B cell (primary cell): ENCODE measurements at regions not wholly inside any gene's neighbourhood (a gene's known extent, or its start where the extent isn't known, plus 50 kb on each side); places are given as distances from the start of the nearest gene placed in this dataset.

ENCODE experiments used
- ATAC-seq: fragments of 200-7000 bp; cut with Tn5 transposase; one replicate; pipeline ENCODE4 v1.10.0; 2021; ENCODE audit warnings: low read depth, mild to moderate bottlenecking, moderate number of reproducible peaks, moderate library complexity
- CTCF ChIA-PET: fragments of 350-600 bp; sonication (Branson Sonifier 250); formaldehyde crosslinking; loops from one replicate; lab custom pipeline; 2021; ENCODE audit warnings: antibody characterized with exemption, inconsistent platforms; lab: Charles Lee
- POLR2A ChIA-PET: fragments of 350-600 bp; sonication (Branson Sonifier 250); formaldehyde crosslinking; loops from one replicate; lab custom pipeline; 2021; ENCODE audit warnings: antibody characterized with exemption; lab: Charles Lee
- DNase-seq: peaks from one replicate; pipeline ENCODE4 v3.0.0; 2013
- H2AFZ ChIP-seq: 2 replicates; pipeline ENCODE4 v1.6.1; 2012; ENCODE audit warnings: mild to moderate bottlenecking, low read depth, low read length; ENCODE audit not compliant: insufficient read depth, poor library complexity, severe bottlenecking
- H3K27ac ChIP-seq, 2 donors: 1 replicate in 1 of 2; 2 replicates in 1 of 2; pipeline ENCODE4 v1.5.1; 2012 to 2013; ENCODE audit warnings: low read length in 2 of 2, mild to moderate bottlenecking in 2 of 2, moderate library complexity in 1 of 2
- H3K27me3 ChIP-seq, 4 experiments: fragments of 200-600 bp in 1 of 4; sonication (generic) in 1 of 4; replicated peaks in 1 of 4; 1 replicate in 2 of 4; 2 replicates in 2 of 4; pipeline versions ENCODE4 v1.6.1 to v1.7.0; 2013 to 2016; ENCODE audit warnings: low read length in 3 of 4, mild to moderate bottlenecking in 2 of 4, mixed read lengths in 1 of 4, moderate library complexity in 1 of 4; ENCODE audit not compliant: insufficient read depth in 4 of 4, control insufficient read depth in 3 of 4; ENCODE audit errors: control extremely low read depth in 1 of 4
- H3K36me3 ChIP-seq, 2 experiments: replicated peaks in 1 of 2; 1 replicate in 1 of 2; 2 replicates in 1 of 2; pipeline versions ENCODE4 v1.6.1 to v1.7.1; 2013; ENCODE audit warnings: low read length in 1 of 2; ENCODE audit not compliant: insufficient read depth in 2 of 2, control insufficient read depth in 1 of 2; ENCODE audit errors: control extremely low read depth in 1 of 2, extremely low read depth in 1 of 2
- H3K4me1 ChIP-seq, 2 donors: fragments of 200-600 bp in 1 of 2; sonication (generic) in 1 of 2; 1 replicate in 1 of 2; 2 replicates in 1 of 2; pipeline versions ENCODE4 v1.5.1 to v1.6.1; 2013 to 2017; ENCODE audit warnings: low read length in 2 of 2; ENCODE audit not compliant: control insufficient read depth in 2 of 2, insufficient read depth in 2 of 2
- H3K4me2 ChIP-seq: replicated peaks from 2 replicates; pipeline ENCODE3; 2012; ENCODE audit warnings: mild to moderate bottlenecking, low read depth, low read length; ENCODE audit not compliant: poor library complexity, severe bottlenecking
- H3K4me3 ChIP-seq, 5 experiments: fragments of 200-600 bp in 1 of 5; sonication (generic) in 1 of 5; 1 replicate in 3 of 5; 2 replicates in 2 of 5; pipeline versions ENCODE4 v1.5.1 to v1.7.0; 2011 to 2016; ENCODE audit warnings: low read length in 4 of 5, mild to moderate bottlenecking in 4 of 5, low read depth in 2 of 5, control low read depth in 1 of 5, moderate library complexity in 1 of 5; ENCODE audit not compliant: insufficient read depth in 1 of 5; ENCODE audit errors: control extremely low read depth in 1 of 5, extremely low read depth in 1 of 5
- H3K79me2 ChIP-seq: fragments of 200-600 bp; sonication (generic); one replicate; pipeline ENCODE4 v1.6.0; 2016; ENCODE audit warnings: low read length; ENCODE audit not compliant: control insufficient read depth, insufficient read depth
- H3K9ac ChIP-seq: fragments of 200-600 bp; sonication (generic); 2 replicates; pipeline ENCODE4 v1.6.1; 2017; ENCODE audit warnings: mild to moderate bottlenecking, low read length, moderate library complexity
- H3K9me3 ChIP-seq, 3 donors: one replicate each; pipeline versions ENCODE4 v1.6.1 to v1.7.1; 2013; ENCODE audit warnings: low read length in 2 of 3; ENCODE audit not compliant: control insufficient read depth in 2 of 3, insufficient read depth in 1 of 3; ENCODE audit errors: control extremely low read depth in 1 of 3
- H4K20me1 ChIP-seq: 2 replicates; pipeline ENCODE4 v1.6.0; 2012; ENCODE audit warnings: mild to moderate bottlenecking, low read length; ENCODE audit not compliant: insufficient read depth, control insufficient read depth, poor library complexity, severe bottlenecking
- H3K27ac Mint-ChIP-seq: one replicate; pipeline ENCODE4 v1.8.0; 2021; ENCODE audit warnings: mixed read lengths
- H3K27me3 Mint-ChIP-seq: one replicate; pipeline ENCODE4 v1.8.0; 2021; ENCODE audit warnings: mixed read lengths
- H3K4me1 Mint-ChIP-seq: one replicate; pipeline ENCODE4 v1.8.0; 2021; ENCODE audit warnings: mixed read lengths
- H3K4me3 Mint-ChIP-seq: one replicate; pipeline ENCODE4 v1.8.0; 2021; ENCODE audit warnings: mixed read lengths
- H3K9me3 Mint-ChIP-seq: one replicate; pipeline ENCODE4 v1.8.0; 2022; ENCODE audit warnings: mixed read lengths; ENCODE audit not compliant: insufficient read depth
- EZH2 ChIP-seq: IDR thresholded peaks from 2 replicates; pipeline ENCODE4 v1.6.1; 2012; ENCODE audit warnings: borderline replicate concordance, low read depth, mild to moderate bottlenecking, moderate library complexity, low read length; ENCODE audit not compliant: insufficient read depth, poor library complexity, severe bottlenecking
- intact Hi-C: fragments of 100-400 bp; cut with micrococcal nuclease; formaldehyde crosslinking; loops from one replicate; pipeline ENCODE4 v1.10.0; 2022
- TF ChIP-seq, protein P1 (sequence below): fragments of 200-600 bp; IDR thresholded peaks from one replicate; pipeline ENCODE4 v1.8.0; 2022; ENCODE audit warnings: antibody characterized with exemption, mild to moderate bottlenecking

DNA sequence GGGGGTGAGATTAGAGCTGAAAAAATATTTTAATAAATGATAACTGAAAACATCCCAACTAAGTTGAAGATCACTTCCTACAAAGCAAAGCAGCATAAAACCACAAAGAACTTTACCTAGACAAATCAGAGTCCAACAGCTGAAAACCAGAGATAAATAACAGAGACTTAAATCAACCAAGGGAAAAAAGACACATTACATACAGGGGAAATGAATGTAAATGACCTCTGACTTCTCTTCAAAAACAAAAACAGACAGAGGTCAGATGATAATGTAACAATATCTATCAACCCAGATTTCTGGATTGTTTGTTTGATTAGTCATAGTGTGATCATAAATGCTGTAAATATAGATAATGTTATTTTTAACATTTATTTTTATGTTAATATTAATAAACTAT is 782.8 kb downstream of the TFAP2A start:
- Histone ChIP-seq H3K27me3 (no peaks in the 10 kb centered on the region), H4K20me1 (no peaks in the 10 kb centered on the region), H3K79me2 (no peaks in the 10 kb centered on the region), H3K4me3 (no peak overlapping the region), H3K27ac (no peak overlapping the region), H3K4me2 (no peak overlapping the region), H3K36me3 (no peaks in the 10 kb centered on the region), H3K4me1 (no peaks in the 10 kb centered on the region), H3K9me3 (peaks cover 0 to 10% (median 5%) of the 10 kb centered on the region in 3 donors), H2AFZ (no peak overlapping the region), H3K9ac (no peak overlapping the region)
- intact Hi-C loops: no loop called here
- no peaks in the 10 kb centered on the region for H3K27me3 Mint-ChIP-seq
- H3K4me1 Mint-ChIP-seq: no peaks in the 10 kb centered on the region
- H3K9me3 Mint-ChIP-seq: peaks cover 2% of the 10 kb centered on the region
- H3K27ac Mint-ChIP-seq: no peak overlapping the region
- H3K4me3 Mint-ChIP-seq: no peak overlapping the region
- ChIA-PET CTCF (no interaction called here), POLR2A (no interaction called here)
- TF ChIP-seq, protein P1, sequence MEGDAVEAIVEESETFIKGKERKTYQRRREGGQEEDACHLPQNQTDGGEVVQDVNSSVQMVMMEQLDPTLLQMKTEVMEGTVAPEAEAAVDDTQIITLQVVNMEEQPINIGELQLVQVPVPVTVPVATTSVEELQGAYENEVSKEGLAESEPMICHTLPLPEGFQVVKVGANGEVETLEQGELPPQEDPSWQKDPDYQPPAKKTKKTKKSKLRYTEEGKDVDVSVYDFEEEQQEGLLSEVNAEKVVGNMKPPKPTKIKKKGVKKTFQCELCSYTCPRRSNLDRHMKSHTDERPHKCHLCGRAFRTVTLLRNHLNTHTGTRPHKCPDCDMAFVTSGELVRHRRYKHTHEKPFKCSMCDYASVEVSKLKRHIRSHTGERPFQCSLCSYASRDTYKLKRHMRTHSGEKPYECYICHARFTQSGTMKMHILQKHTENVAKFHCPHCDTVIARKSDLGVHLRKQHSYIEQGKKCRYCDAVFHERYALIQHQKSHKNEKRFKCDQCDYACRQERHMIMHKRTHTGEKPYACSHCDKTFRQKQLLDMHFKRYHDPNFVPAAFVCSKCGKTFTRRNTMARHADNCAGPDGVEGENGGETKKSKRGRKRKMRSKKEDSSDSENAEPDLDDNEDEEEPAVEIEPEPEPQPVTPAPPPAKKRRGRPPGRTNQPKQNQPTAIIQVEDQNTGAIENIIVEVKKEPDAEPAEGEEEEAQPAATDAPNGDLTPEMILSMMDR: no peak
- no peak for TF ChIP-seq EZH2
- DNase-seq: no peak
- ATAC-seq: no peak

DNA sequence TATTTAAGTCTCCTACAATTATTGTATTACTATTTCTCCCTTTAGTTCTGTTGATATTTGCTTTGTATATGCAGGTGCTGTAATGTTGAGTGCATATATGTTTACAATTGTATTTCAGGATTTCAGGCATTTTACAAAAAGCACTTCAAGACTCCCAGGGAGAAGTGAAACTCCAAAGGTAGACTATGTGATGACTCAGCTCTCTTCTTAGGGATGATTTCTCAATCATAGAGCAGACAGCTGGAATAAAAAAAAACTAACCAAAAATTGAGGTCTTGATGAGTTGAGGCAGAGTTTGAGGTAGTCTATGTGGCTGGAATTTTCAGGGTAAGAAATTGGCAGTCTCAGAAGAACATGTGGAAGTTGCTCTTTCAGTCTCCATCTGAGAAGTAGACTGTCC is 786.1 kb downstream of the TFAP2A start:
- ATAC-seq (no peak), DNase-seq (no peak)
- H3K4me3 ChIP-seq: no peak overlapping the region
- no peak overlapping the region for H3K27ac ChIP-seq
- no peaks in the 10 kb centered on the region for H3K27me3 ChIP-seq
- no peak overlapping the region for H3K4me2 ChIP-seq
- H3K9ac ChIP-seq: no peak overlapping the region
- H3K27ac Mint-ChIP-seq: no peak overlapping the region
- no peak overlapping the region for H2AFZ ChIP-seq
- TF ChIP-seq, protein P1: no peak
- no peak for TF ChIP-seq EZH2
- H3K27me3 Mint-ChIP-seq: no peaks in the 10 kb centered on the region
- H3K9me3 Mint-ChIP-seq: peaks cover 2% of the 10 kb centered on the region
- CTCF ChIA-PET: no interaction called here
- no peaks in the 10 kb centered on the region for H3K36me3 ChIP-seq
- POLR2A ChIA-PET: no interaction called here
- H3K9me3 ChIP-seq: peaks cover 0 to 10% (median 5%) of the 10 kb centered on the region in 3 donors
- H4K20me1 ChIP-seq: no peaks in the 10 kb centered on the region
- H3K79me2 ChIP-seq: no peaks in the 10 kb centered on the region
- no peak overlapping the region for H3K4me3 Mint-ChIP-seq
- no peaks in the 10 kb centered on the region for H3K4me1 Mint-ChIP-seq
- intact Hi-C loops: no loop called here
- H3K4me1 ChIP-seq: no peaks in the 10 kb centered on the region
